ENCODE measurements at regions not wholly inside any gene's neighbourhood (a gene's known extent, or its start where the extent isn't known, plus 50 kb on each side); places are given as distances from the start of the nearest gene placed in this dataset.

DNA sequence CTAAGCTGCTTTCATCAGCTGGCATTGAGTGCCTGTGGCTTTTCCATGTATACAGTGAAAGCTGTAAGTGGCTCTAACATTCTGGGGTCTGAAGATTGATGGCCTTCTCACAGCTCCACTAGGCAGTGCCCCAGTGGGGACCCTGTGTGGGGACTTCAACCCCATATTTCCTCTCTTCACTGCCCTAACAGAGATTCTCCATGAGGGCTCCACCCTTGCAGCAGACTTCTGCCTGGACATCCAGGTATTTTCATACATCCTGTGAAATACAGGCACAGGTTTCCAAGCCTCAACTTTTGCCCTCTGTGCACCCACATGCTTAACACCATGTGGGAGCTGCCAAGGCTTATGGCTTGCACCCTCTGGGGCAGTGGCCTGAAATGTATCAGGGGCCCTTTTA, 188.2 kb upstream of the SYT4 start:
- TF ChIP-seq CTCF (IDR thresholded peaks at IDR 0.05; ENCODE audit: insufficient read depth, low read length, poor library complexity, severe bottlenecking) (no peak), EZH2phosphoT487 (conservative IDR thresholded peaks at IDR 0.05; ENCODE audit: low read length) (no peak)

All from SU-DHL-6 (cell line).